Right renal pelvis (tissue), 4 donors: ENCODE measurements at regions not wholly inside any gene's neighbourhood (a gene's known extent, or its start where the extent isn't known, plus 50 kb on each side); places are given as distances from the start of the nearest gene placed in this dataset.
A peak's percentile ranks its signal among the peaks of the same experiment; 100 is the strongest.

Experiments
- DNase-seq, 4 donors: peaks; one replicate each; pipeline ENCODE4 v3.0.0-alpha.2; 2013; ENCODE audit warnings: low read depth in 4 of 4, low spot score in 3 of 4, missing footprints in 1 of 4

GRCh38 chr5:56359809-56360685 is 126.9 kb upstream of the ANKRD55 start:
- DNase-seq, result no peak

DNA sequence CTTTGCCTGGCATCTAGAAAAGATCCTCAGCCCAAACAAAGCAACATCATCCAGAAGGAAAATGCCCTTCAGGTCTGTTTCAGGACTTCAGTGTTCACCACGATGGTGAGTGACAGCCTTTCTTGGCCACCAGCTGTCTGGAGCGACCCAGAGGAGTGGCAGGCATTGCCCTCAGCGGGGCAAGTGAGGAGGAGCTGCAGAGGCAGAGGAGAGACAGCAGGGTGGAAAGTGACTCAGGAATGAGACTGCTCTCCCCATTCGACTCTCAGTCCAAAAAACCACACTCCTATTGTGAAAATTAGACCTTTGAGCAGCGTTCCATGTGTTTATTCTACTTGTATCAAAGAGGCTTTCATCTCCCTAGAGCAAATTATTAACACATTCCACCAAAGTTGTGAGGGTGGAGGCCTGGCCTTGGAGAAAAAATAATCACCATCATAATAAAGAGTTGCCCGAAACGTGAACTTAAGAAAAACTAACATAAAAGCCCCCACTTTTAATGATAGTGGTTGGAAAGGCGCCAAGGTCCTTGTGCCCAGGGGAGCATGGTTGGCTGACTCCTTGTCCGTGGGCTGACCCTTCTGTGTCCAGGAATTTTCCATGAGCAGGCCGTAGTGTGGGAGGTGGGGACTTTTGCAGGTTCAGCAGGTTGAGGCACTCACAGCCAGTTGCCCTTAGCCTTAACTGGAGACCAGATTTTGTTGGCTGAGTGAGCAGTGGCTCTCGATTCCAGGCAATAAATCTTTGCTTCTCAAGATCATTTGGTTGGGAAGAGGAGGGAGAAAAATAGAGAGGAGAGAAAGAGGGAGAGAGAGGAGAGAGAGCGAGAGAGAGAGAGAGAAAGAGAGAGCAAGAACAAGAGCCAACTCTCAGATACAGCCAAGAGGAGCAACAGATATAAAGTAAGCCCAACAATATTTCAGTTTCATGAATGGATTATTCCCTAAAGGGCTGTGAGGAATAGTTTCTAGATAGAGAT is 125.9 kb upstream of the ANKRD55 start:
- peak; percentile 67 to 89 (median 82) for DNase-seq

DNA sequence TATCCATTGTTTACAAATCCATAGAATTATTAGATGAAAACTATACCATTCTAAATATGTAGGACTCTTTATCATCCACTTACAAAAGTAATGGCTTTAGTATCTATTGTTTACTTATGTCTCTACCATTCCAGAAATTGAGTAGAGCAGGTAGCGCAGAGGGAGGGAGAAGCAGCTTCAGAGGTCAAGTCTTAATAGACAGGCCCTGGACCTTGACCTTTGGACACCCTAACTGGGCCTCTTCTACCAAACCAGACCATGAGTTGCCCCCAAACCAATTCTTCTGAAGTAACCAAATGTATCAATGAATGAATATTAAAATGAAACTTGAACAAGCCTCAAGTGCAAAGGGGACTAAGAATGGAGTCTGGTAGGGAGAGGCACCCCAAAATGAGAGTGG is 124.9 kb upstream of the ANKRD55 start:
- no peak for DNase-seq

DNA sequence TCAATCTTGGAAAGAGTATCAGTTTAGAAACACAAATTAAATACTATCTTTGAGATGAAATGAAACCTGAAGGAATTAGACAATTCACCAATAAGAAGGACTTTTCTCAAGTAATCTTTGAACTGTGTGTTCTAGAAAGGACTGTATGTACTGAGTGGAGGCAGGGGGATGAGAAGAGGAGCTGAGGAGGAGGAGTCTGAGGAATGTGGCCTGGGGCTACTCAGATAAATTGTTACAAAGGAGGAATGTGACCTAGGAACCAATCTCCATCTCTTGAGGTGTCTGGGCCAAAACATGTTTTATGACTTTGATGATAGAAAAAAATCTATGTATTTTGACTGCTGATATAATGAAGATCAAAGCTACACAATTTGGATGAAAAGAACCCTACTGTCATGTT is 124.3 kb upstream of the ANKRD55 start:
- DNase-seq, result no peak

GRCh38 chr5:56356836-56357160 is 123.7 kb upstream of the ANKRD55 start:
- peak in 1 of 4 donors; percentile 60 for DNase-seq

DNA sequence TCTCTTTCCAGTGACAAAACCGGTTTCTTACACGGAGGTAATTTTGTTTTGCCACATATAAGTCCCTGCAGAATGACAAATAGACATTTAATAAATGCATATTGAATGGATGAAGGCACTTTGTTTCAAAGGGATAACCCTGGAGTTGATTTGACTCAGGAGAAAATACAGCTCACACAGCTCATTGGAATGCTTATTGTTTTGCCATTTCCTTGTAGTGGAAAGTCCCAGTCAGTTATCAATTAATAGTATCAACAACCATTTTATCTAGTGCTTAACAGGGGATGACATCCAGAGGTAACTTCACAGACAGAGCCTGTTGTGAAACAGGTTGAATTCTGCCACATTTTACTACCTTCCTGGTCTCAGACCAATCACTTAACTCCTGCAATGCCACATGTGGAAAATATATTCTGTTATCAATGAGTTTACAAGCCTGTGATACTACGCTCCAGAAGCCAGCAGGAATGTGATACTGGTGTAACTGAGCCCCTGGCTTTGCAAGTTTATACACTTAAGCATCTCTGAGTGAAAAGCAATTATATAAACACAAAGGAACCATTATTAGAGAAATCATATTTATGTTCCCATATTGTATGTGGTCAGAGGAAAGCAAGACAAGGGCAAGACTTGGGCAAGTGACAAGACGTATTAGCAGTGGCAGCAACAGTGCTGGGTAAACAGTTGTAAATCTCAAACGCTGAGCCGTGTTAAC is 123.1 kb upstream of the ANKRD55 start:
- DNase-seq, result peak in 2 of 4 donors; percentile 14 to 31

GRCh38 chr5:56354836-56355235 is 121.7 kb upstream of the ANKRD55 start:
- DNase-seq, result no peak

- DNase-seq, result no peak
Measured at GRCh38 chr5:56352808-56353590, 119.9 kb upstream of the ANKRD55 start.

DNA sequence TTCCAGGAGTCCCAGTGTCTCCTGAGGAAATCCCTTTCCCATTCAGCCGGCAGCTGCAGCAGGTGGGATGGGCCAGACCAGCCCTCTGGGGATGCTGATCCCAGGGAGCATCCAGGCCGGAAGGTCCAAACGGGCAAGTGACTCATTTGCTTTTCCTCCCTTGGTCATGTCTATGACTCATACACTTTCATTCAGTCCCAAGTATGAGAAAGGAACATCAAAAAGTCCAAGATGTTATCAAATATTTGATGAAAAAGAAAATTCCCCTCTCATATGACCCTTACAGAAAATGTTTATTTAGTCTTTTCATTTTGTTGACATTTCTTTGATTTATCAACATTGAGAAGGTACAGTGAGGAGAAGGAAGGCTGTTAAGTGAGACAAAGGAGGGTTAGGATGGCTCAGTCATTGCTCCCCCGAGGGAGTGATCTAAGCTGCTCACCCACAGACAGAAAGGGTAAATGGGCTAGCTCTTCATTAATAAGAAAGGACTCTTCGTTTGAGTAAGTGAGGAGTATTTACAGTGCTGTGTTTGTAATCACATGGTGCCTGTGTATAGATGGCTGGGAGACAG is 117.6 kb upstream of the ANKRD55 start:
- no peak for DNase-seq

DNA sequence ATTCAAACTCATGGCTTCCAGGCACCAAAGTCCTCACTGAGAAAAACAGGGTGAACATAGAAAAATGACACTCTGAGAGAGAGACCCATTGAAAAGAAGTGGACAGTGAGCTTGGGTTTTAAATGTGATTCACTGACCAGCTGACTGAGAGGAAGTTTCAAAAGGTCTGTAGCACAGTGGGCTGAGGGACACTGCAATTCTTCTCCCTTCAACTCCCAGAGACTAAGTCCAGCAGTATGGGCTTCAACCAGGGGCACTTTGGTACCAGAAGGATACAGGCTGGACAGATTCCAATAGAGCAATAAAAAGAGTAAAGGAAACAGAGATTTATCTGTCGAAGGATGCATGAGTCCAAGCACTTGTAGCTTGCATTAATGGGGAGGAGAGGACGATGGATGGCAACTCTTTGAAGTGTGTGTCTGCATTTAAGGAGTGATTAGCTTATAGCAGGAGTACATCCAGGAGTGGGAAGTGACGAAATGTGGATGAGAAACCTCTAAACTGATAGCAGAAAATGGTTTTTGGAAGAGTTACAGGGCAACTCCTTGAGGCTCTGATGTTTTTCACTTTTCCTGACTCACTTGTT is 117.0 kb upstream of the ANKRD55 start:
- no peak for DNase-seq

- DNase-seq, result no peak
Measured at GRCh38 chr5:56349461-56349860, 116.3 kb upstream of the ANKRD55 start.

- no peak for DNase-seq
Measured at GRCh38 chr5:56346741-56347535, 113.8 kb upstream of the ANKRD55 start.

DNA sequence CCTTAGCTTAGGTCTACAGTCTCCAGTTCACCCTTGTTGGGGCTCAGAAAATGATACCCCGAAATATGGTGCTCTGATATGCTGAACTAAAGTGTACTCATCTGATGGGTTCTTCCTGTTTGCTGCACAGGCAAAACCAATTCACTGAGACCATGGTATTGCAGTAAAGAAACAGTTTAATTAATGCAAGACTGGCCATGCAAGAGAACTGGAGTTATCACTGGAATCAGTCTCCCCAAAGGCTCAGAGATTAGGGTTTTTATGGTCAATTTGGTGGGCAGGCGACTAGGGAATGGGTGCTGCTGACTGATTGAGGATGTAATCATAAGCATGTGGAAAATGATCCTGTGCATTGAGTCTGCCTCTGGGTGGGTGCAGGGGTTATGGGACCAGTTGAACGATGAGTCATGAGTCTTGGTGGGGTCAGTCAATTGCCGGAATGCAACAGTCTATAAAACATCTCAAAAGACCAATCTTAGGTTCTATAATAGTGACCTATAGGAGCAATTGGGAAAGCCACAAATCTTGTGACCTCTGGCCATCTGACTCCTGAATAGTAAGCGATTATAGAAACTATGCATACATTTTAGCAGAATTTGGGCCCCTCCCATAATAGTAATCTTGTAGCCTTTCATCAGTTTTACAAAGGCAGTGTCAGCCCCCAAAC is 113.0 kb upstream of the ANKRD55 start:
- no peak for DNase-seq

DNA sequence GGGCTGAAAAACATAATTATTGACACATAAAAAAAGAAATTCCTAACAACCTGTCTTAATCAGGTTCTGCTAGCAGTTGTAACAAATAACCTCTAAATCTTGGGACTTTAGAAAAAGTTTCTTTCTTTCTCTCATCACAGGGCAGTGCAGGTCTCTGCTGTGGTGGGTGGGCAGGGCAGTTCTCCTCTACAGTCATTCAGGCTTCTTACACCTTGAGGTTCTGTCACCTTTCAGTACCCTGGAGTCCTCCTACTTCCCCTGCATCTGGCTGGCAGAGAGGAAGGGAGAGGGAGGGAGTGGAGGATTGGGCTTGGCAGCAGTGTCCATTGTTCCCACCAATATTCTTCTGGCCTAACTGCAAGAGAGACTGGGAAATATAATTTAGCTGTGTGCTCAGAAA is 112.2 kb upstream of the ANKRD55 start:
- no peak for DNase-seq

- no peak for DNase-seq
Measured at GRCh38 chr5:56344594-56344993, 111.5 kb upstream of the ANKRD55 start.

GRCh38 chr5:56343988-56344387 is 110.9 kb upstream of the ANKRD55 start:
- no peak for DNase-seq

DNA sequence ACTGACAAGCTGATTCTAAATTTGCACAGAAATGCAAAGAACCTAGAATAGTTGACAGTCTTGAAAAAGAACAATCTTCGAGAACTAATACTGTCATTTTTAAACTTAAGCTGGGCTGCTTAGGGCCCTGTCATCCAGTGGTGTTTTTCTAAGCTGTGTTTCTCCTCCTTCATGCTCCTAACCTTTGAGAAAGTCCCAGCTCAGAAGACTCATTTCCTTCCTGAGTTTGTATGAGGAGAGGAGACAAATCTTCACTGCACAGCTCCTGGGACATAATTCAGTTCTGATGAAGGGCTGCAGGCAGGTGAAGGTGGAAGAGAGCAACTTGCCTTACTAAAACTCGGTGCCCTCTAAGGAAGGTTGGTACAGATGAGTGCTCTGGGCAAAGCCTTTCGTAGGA is 109.5 kb upstream of the ANKRD55 start:
- no peak for DNase-seq
